GM06990 (cell line): ENCODE measurements at regions not wholly inside any gene's neighbourhood (a gene's known extent, or its start where the extent isn't known, plus 50 kb on each side); places are given as distances from the start of the nearest gene placed in this dataset.

ENCODE experiments used
- DNase-seq: peaks from one replicate; pipeline ENCODE4 v3.0.0-alpha.2; 2011; ENCODE audit not compliant: insufficient read length; ENCODE audit errors: extremely low read depth
- H3K27me3 ChIP-seq: replicated peaks from 2 replicates; pipeline ENCODE4 v1.6.0; 2011; ENCODE audit warnings: low read length; ENCODE audit not compliant: control insufficient read depth, insufficient read depth
- H3K36me3 ChIP-seq: 2 replicates; pipeline ENCODE4 v1.5.1; 2011; ENCODE audit warnings: low read length; ENCODE audit not compliant: control insufficient read depth, insufficient read depth
- H3K4me3 ChIP-seq: replicated peaks from 2 replicates; pipeline ENCODE4 v1.5.1; 2011; ENCODE audit warnings: low read depth, mild to moderate bottlenecking, control low read depth, low read length
- CTCF ChIP-seq: IDR thresholded peaks from 2 replicates; pipeline ENCODE4 v1.5.1; 2011; ENCODE audit warnings: low read length, control low read depth, mild to moderate bottlenecking, inconsistent platforms; ENCODE audit not compliant: insufficient read depth, poor library complexity, severe bottlenecking

- no peaks in the 10 kb centered on the region for H3K36me3 ChIP-seq
- no peaks in the 10 kb centered on the region for H3K27me3 ChIP-seq
- H3K4me3 ChIP-seq: no peak overlapping the region
- no peak for DNase-seq
- no peak for TF ChIP-seq CTCF
Observed at GRCh38 chr6:156599366-156599765, 177.8 kb upstream of the ARID1B start.

DNA sequence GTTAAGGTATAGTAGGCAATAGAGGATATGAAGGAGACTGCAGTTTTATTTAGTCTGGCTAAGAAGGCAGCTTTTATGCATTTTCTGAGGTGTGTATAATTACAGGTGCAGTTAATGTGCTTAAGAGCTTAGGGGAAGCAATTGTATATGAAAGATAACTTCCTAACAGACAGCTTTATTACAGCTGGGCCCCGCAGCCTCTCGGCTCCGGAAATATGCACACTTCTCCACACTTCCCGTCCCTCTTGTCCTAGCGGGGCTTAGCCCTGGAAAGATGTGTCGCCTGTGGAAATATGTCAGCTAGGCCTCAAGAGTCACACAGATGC is 178.4 kb upstream of the ARID1B start:
- TF ChIP-seq CTCF: no peak
- H3K4me3 ChIP-seq: no peak overlapping the region
- DNase-seq: no peak
- H3K36me3 ChIP-seq: no peaks in the 10 kb centered on the region
- H3K27me3 ChIP-seq: no peaks in the 10 kb centered on the region

- TF ChIP-seq CTCF: no peak
- Histone ChIP-seq H3K36me3 (no peaks in the 10 kb centered on the region), H3K4me3 (no peak overlapping the region), H3K27me3 (no peaks in the 10 kb centered on the region)
- no peak for DNase-seq
Observed at GRCh38 chr6:156598071-156598854, 178.9 kb upstream of the ARID1B start.

DNA sequence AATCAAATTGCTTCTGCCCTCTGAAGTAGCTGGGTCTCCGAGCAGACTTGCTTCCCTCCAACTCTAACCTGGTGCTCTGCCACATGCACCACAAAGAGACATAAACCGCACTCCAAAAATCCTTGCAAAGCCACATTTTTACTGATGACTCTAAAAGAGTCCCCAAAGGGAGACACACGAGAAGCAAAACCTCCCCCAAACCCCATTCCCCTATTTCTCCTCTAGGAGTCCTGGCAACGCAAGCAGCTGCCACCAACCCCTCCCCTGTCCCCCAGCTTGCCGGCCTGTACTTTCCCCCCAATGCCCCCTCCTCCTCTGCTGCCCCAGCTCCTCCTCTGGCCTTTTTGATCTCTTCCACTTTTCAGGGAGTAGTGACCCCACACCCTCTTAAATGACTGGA is 180.1 kb upstream of the ARID1B start:
- Histone ChIP-seq H3K36me3 (no peaks in the 10 kb centered on the region), H3K4me3 (no peak overlapping the region), H3K27me3 (no peaks in the 10 kb centered on the region)
- no peak for TF ChIP-seq CTCF
- no peak for DNase-seq

DNA sequence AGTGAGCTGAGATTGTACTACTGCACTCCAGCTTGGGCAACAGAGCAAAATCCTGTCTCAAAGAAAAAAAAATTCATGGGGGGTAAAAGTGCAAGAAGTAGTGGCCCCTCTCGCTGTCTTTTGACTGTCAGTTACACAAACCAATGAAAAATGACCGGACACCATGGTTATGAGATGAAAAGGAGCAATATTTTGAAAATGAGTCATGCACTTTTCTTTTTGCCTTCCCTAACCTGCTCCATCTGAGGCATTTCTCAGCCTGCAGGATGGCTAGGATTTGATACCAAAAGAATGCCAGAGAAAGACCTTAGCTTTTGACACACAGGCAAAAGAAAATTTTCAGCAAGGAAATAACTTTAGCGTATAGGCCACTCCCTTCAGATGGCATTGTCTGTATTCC is 181.7 kb upstream of the ARID1B start:
- H3K27me3 ChIP-seq: no peaks in the 10 kb centered on the region

More for the DNA sequence above, 181.7 kb upstream of the ARID1B start:
- DNase-seq: no peak
- TF ChIP-seq CTCF: no peak
- no peaks in the 10 kb centered on the region for H3K36me3 ChIP-seq
- no peak overlapping the region for H3K4me3 ChIP-seq
